OCI-LY3 (cell line): ENCODE measurements at regions not wholly inside any gene's neighbourhood (a gene's known extent, or its start where the extent isn't known, plus 50 kb on each side); places are given as distances from the start of the nearest gene placed in this dataset.

ENCODE experiments used
- H2AFZ ChIP-seq: fragments of 200-600, 300-600 bp; shearing (Covaris generic); 2 replicates; pipeline ENCODE4 v1.6.0; 2014; ENCODE audit warnings: antibody characterized with exemption, low read depth, low read length
- H3K27ac ChIP-seq: fragments of 200-600, 300-600 bp; sonication (generic); 2 replicates; pipeline ENCODE4 v1.5.1; 2014; ENCODE audit warnings: mild to moderate bottlenecking, low read length, moderate library complexity, mixed read lengths
- H3K27me3 ChIP-seq: fragments of 200-600, 300-600 bp; sonication (generic); 2 replicates; pipeline ENCODE4 v1.6.1; 2014; ENCODE audit warnings: low read depth, low read length, mixed read lengths
- H3K36me3 ChIP-seq: fragments of 200-600, 300-600 bp; sonication (generic); replicated peaks from 2 replicates; pipeline ENCODE3; 2014; ENCODE audit warnings: low read depth, low read length, mixed read lengths
- H3K4me1 ChIP-seq: fragments of 300-600, 200-600 bp; sonication (generic); 2 replicates; pipeline ENCODE4 v1.6.1; 2014; ENCODE audit warnings: low read length, mixed read lengths
- H3K4me2 ChIP-seq: fragments of 200-600, 300-600 bp; sonication (generic); 2 replicates; pipeline ENCODE4 v1.6.1; 2014; ENCODE audit warnings: low read length, mixed read lengths
- H3K4me3 ChIP-seq: fragments of 300-600, 200-600 bp; sonication (generic); 2 replicates; pipeline ENCODE4 v1.5.1; 2014; ENCODE audit warnings: antibody characterized with exemption, mild to moderate bottlenecking, low read length, moderate library complexity
- H3K79me2 ChIP-seq: fragments of 300-600, 200-600 bp; shearing (Covaris generic); 2 replicates; pipeline ENCODE4 v1.6.1; 2014; ENCODE audit warnings: mild to moderate bottlenecking, low read length, mixed read lengths
- H3K9ac ChIP-seq: fragments of 300-600, 200-600 bp; shearing (Covaris generic); 2 replicates; pipeline ENCODE4 v1.6.0; 2014; ENCODE audit warnings: mild to moderate bottlenecking, low read length, moderate library complexity
- H3K9me3 ChIP-seq: fragments of 200-600, 300-600 bp; shearing (Covaris generic); 2 replicates; pipeline ENCODE4 v1.6.1; 2014; ENCODE audit warnings: low read length, mixed read lengths; ENCODE audit not compliant: insufficient read depth
- H4K20me1 ChIP-seq: fragments of 200-600, 300-600 bp; sonication (generic); 2 replicates; pipeline ENCODE4 v1.6.1; 2016; ENCODE audit warnings: low read length, mixed read lengths; ENCODE audit not compliant: insufficient read depth
- CTCF ChIP-seq: fragments of 200-600, 300-600 bp; sonication (generic); IDR thresholded peaks from 2 replicates; pipeline ENCODE4 v1.5.1; 2014; ENCODE audit warnings: antibody characterized with exemption, low read length, low read depth
- EZH2phosphoT487 ChIP-seq: fragments of 200-600 bp; shearing (Covaris generic); IDR thresholded peaks from 2 replicates; pipeline ENCODE4 v1.6.1; 2018; ENCODE audit warnings: antibody characterized with exemption, mixed run types, low read depth

GRCh38 chr7:142383841-142384492, 126.1 kb upstream of the PRSS58 start:
- Histone ChIP-seq H3K4me1 (peaks cover 5% of the 10 kb centered on the region; the same call in 1 of the 2 replicates), H2AFZ (peak overlapping the region; percentile 72; the same call in 1 of the 2 replicates), H3K27me3 (peaks cover 19% of the 10 kb centered on the region), H3K4me2 (no peak overlapping the region), H3K27ac (no peak overlapping the region), H3K9me3 (no peaks in the 10 kb centered on the region), H3K79me2 (no peaks in the 10 kb centered on the region), H3K36me3 (no peaks in the 10 kb centered on the region), H4K20me1 (no peaks in the 10 kb centered on the region), H3K9ac (no peak overlapping the region), H3K4me3 (no peak overlapping the region)
- no peak for TF ChIP-seq CTCF
- TF ChIP-seq EZH2phosphoT487: no peak

DNA sequence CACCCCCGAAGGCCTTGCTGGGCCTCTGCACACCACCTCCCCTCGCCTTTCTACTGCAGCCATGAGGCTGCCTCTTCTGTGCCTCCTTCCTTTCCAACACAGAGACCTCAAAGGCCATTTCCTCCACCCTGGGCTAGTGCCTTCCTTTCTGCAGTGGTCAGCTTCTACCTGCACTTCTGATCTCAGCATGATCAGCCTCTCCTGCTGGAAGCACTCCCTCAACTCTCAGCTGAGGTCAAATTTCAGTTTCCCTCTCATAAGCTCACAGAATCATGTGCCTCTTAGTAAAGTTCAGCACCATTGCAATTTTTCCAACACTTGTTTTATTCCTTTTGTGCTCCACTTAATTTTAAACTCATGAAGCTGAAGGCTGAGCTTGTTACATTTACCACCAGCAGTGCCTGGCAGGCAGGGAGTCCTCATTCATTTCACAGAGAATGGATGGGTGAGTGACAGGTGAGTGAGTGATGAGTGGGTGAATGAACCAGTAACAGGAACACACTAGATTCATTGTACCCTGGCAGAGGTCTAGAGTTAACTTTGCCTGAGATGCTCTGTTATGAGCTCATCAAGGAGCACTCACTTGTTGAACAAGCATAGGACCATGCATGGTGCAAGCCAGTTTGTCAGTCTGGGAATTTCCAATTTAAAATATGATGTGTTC, 124.0 kb upstream of the PRSS58 start:
- Histone ChIP-seq H3K9me3 (no peaks in the 10 kb centered on the region), H3K27ac (no peak overlapping the region), H2AFZ (no peak overlapping the region), H3K36me3 (no peaks in the 10 kb centered on the region), H3K79me2 (no peaks in the 10 kb centered on the region), H3K27me3 (peaks cover 9% of the 10 kb centered on the region; the same call in 1 of the 2 replicates), H3K9ac (no peak overlapping the region), H3K4me1 (peaks cover 9% of the 10 kb centered on the region), H4K20me1 (no peaks in the 10 kb centered on the region), H3K4me2 (no peak overlapping the region), H3K4me3 (no peak overlapping the region)
- no peak for TF ChIP-seq CTCF
- no peak for TF ChIP-seq EZH2phosphoT487

DNA sequence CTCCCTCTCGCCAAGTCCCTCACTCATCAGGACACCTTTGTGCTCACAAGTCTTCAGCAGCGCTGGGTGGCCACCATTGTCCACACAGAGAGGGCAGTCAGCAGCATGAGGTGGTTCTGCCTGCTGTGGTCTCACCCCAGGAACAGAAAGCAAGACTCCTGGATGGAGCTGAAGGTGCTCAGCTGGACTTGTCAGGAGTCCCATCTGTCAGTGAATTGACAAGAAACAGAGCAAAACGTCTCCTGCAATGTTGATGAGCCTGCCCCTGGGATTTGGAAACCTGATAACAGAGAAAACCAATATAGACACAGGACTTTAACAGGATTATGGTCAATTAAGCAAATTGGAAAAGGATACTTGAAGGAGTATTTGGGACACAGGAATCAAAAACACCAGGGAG, 122.2 kb upstream of the PRSS58 start:
- no peak overlapping the region for H3K4me3 ChIP-seq
- H3K79me2 ChIP-seq: no peaks in the 10 kb centered on the region
- H3K27ac ChIP-seq: no peak overlapping the region
- no peaks in the 10 kb centered on the region for H3K36me3 ChIP-seq
- no peak for TF ChIP-seq CTCF
- TF ChIP-seq EZH2phosphoT487: no peak
- H3K27me3 ChIP-seq: 0 out of 2 replicates have a peak, but pooled peaks cover 3% of the 10 kb centered on the region
- no peaks in the 10 kb centered on the region for H4K20me1 ChIP-seq
- H2AFZ ChIP-seq: no peak overlapping the region
- H3K9me3 ChIP-seq: no peaks in the 10 kb centered on the region
- H3K4me1 ChIP-seq: peaks cover 20% of the 10 kb centered on the region
- no peak overlapping the region for H3K9ac ChIP-seq
- H3K4me2 ChIP-seq: no peak overlapping the region

GRCh38 chr7:142379201-142379885, 121.5 kb upstream of the PRSS58 start:
- H3K79me2 ChIP-seq: no peaks in the 10 kb centered on the region
- H3K27me3 ChIP-seq: 0 out of 2 replicates have a peak, but pooled peaks cover 3% of the 10 kb centered on the region
- TF ChIP-seq CTCF: no peak
- no peak for TF ChIP-seq EZH2phosphoT487
- H3K4me3 ChIP-seq: no peak overlapping the region
- peaks cover 20% of the 10 kb centered on the region for H3K4me1 ChIP-seq
- no peak overlapping the region for H3K9ac ChIP-seq
- H3K9me3 ChIP-seq: no peaks in the 10 kb centered on the region
- no peaks in the 10 kb centered on the region for H4K20me1 ChIP-seq
- no peak overlapping the region for H3K4me2 ChIP-seq
- no peak overlapping the region for H2AFZ ChIP-seq
- H3K36me3 ChIP-seq: no peaks in the 10 kb centered on the region
- H3K27ac ChIP-seq: no peak overlapping the region
